Loucy (cell line): ENCODE measurements at regions not wholly inside any gene's neighbourhood (a gene's known extent, or its start where the extent isn't known, plus 50 kb on each side); places are given as distances from the start of the nearest gene placed in this dataset.

Experiments used
- H2AFZ ChIP-seq: fragments of 200-600 bp; sonication (generic); 2 replicates; pipeline ENCODE4 v1.6.0; 2016; ENCODE audit warnings: antibody characterized with exemption, mild to moderate bottlenecking, low read length, moderate library complexity
- H3F3A ChIP-seq: fragments of 200-600 bp; 2 replicates; pipeline ENCODE4 v1.6.0; 2016; ENCODE audit warnings: antibody characterized with exemption, low read depth, mild to moderate bottlenecking
- H3K27me3 ChIP-seq: fragments of 200-600 bp; sonication (generic); 2 replicates; pipeline ENCODE4 v1.6.1; 2014; ENCODE audit warnings: low read length, mild to moderate bottlenecking; ENCODE audit not compliant: insufficient read depth, poor library complexity, severe bottlenecking
- H3K36me3 ChIP-seq: fragments of 200-600 bp; sonication (generic); 2 replicates; pipeline ENCODE4 v1.6.1; 2016; ENCODE audit warnings: low read length; ENCODE audit not compliant: insufficient read depth
- H3K4me1 ChIP-seq: fragments of 200-600 bp; sonication (generic); 2 replicates; pipeline ENCODE4 v1.5.1; 2014; ENCODE audit warnings: low read length, mild to moderate bottlenecking; ENCODE audit not compliant: insufficient read depth, poor library complexity, severe bottlenecking
- H3K4me2 ChIP-seq: fragments of 200-600 bp; sonication (generic); 2 replicates; pipeline ENCODE4 v1.6.0; 2014; ENCODE audit warnings: antibody characterized with exemption, low read length, low read depth, mild to moderate bottlenecking; ENCODE audit not compliant: poor library complexity, severe bottlenecking
- H3K4me3 ChIP-seq: fragments of 200-600 bp; sonication (generic); 2 replicates; pipeline ENCODE4 v1.5.1; 2014; ENCODE audit warnings: low read length, mild to moderate bottlenecking, mixed read lengths; ENCODE audit not compliant: poor library complexity, severe bottlenecking
- H3K79me2 ChIP-seq: fragments of 200-600 bp; sonication (generic); 2 replicates; pipeline ENCODE4 v1.6.1; 2014; ENCODE audit warnings: low read length; ENCODE audit not compliant: insufficient read depth
- H3K9ac ChIP-seq: fragments of 200-600 bp; sonication (generic); 2 replicates; pipeline ENCODE4 v1.6.0; 2014; ENCODE audit warnings: mild to moderate bottlenecking, low read depth, low read length, moderate library complexity; ENCODE audit not compliant: poor library complexity, severe bottlenecking
- H3K9me2 ChIP-seq: fragments of 200-600 bp; sonication (generic); replicated peaks from 2 replicates; pipeline ENCODE4 v1.6.1; 2016; ENCODE audit warnings: low read depth, low read length, mixed read lengths
- H3K9me3 ChIP-seq: fragments of 200-600 bp; sonication (generic); 2 replicates; pipeline ENCODE4 v1.6.1; 2014; ENCODE audit warnings: mild to moderate bottlenecking, antibody characterized with exemption, low read length, low read depth; ENCODE audit not compliant: insufficient read depth
- H4K20me1 ChIP-seq: fragments of 200-600 bp; sonication (generic); 2 replicates; pipeline ENCODE4 v1.6.0; 2014; ENCODE audit warnings: antibody characterized with exemption, low read length, mild to moderate bottlenecking; ENCODE audit not compliant: insufficient read depth, poor library complexity, severe bottlenecking
- CTCF ChIP-seq: fragments of 200-600 bp; sonication (generic); conservative IDR thresholded peaks from 2 replicates; pipeline ENCODE4 v1.5.1; 2014; ENCODE audit warnings: mild to moderate bottlenecking, antibody characterized with exemption, low read length
- EZH2phosphoT487 ChIP-seq: fragments of 200-600 bp; IDR thresholded peaks from 2 replicates; pipeline ENCODE4 v1.6.1; 2018; ENCODE audit warnings: antibody characterized with exemption, mild to moderate bottlenecking, moderate library complexity, borderline replicate concordance

GRCh38 chr10:117688358-117688757 lies 145.8 kb downstream of the EMX2 start:
- no peak overlapping the region for H3K4me3 ChIP-seq
- H2AFZ ChIP-seq, result no peak overlapping the region
- H4K20me1 ChIP-seq, result no peaks in the 10 kb centered on the region
- no peaks in the 10 kb centered on the region for H3K36me3 ChIP-seq
- no peak overlapping the region for H3K4me2 ChIP-seq
- H3K27me3 ChIP-seq, result no peaks in the 10 kb centered on the region
- TF ChIP-seq EZH2phosphoT487 (no peak), CTCF (no peak)
- H3K79me2 ChIP-seq, result no peaks in the 10 kb centered on the region
- no peak overlapping the region for H3K9ac ChIP-seq
- H3F3A ChIP-seq, result no peaks in the 10 kb centered on the region
- no peaks in the 10 kb centered on the region for H3K9me2 ChIP-seq
- H3K9me3 ChIP-seq, result no peaks in the 10 kb centered on the region
- no peaks in the 10 kb centered on the region for H3K4me1 ChIP-seq

- no peaks in the 10 kb centered on the region for H3K27me3 ChIP-seq
Observed at GRCh38 chr10:117689566-117689965, 147.0 kb downstream of the EMX2 start.

DNA sequence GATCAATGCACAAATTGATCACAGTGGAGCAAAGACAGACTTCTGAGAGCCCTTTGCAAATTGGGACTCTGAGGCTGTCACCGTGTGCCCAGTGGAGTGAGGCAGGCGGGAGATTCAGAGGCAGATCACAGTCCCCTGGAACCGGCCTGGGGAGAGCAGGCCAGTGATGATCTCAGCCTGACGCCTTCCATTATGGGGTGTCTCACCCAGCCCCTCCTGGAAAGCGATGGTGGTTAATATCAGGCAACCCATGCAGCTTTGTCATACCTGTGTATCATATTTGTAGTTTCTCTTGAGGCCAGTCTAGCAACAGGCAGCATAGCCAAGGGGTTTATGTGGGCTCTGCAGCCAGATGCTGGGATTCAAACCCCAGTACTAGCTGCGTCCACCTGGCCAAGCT lies 147.8 kb downstream of the EMX2 start:
- no peaks in the 10 kb centered on the region for H3K4me1 ChIP-seq
- no peaks in the 10 kb centered on the region for H3K79me2 ChIP-seq
- H3K36me3 ChIP-seq, result no peaks in the 10 kb centered on the region
- H3K9me2 ChIP-seq, result no peaks in the 10 kb centered on the region
- no peak overlapping the region for H3K4me3 ChIP-seq
- no peaks in the 10 kb centered on the region for H3K9me3 ChIP-seq
- H3F3A ChIP-seq, result no peaks in the 10 kb centered on the region
- no peak overlapping the region for H3K9ac ChIP-seq
- H4K20me1 ChIP-seq, result no peaks in the 10 kb centered on the region
- no peak overlapping the region for H2AFZ ChIP-seq
- no peaks in the 10 kb centered on the region for H3K27me3 ChIP-seq
- H3K4me2 ChIP-seq, result no peak overlapping the region
- TF ChIP-seq EZH2phosphoT487, result no peak
- TF ChIP-seq CTCF, result no peak

More at GRCh38 chr10:117689566-117689965, 147.0 kb downstream of the EMX2 start:
- no peak overlapping the region for H3K9ac ChIP-seq
- H3K79me2 ChIP-seq, result no peaks in the 10 kb centered on the region
- H3F3A ChIP-seq, result no peaks in the 10 kb centered on the region
- H2AFZ ChIP-seq, result no peak overlapping the region
- H3K36me3 ChIP-seq, result no peaks in the 10 kb centered on the region
- no peak for TF ChIP-seq EZH2phosphoT487
- no peak for TF ChIP-seq CTCF
- H3K4me3 ChIP-seq, result no peak overlapping the region
- H3K4me2 ChIP-seq, result no peak overlapping the region
- no peaks in the 10 kb centered on the region for H3K4me1 ChIP-seq
- no peaks in the 10 kb centered on the region for H3K9me2 ChIP-seq
- no peaks in the 10 kb centered on the region for H4K20me1 ChIP-seq
- H3K9me3 ChIP-seq, result no peaks in the 10 kb centered on the region
